IPS DF 6.9 (cell line): ENCODE measurements at regions not wholly inside any gene's neighbourhood (a gene's known extent, or its start where the extent isn't known, plus 50 kb on each side); places are given as distances from the start of the nearest gene placed in this dataset.

Source experiments
- DNase-seq: peaks from one replicate; pipeline ENCODE4 v3.0.0-alpha.2; 2013; ENCODE audit warnings: low read depth, low spot score
- H3K27ac ChIP-seq: one replicate; pipeline ENCODE4 v1.5.1; 2013; ENCODE audit warnings: low read length, control low read depth
- H3K27me3 ChIP-seq: 2 replicates; pipeline ENCODE4 v1.6.1; 2013; ENCODE audit warnings: mild to moderate bottlenecking, low read length; ENCODE audit not compliant: control insufficient read depth, insufficient read depth
- H3K36me3 ChIP-seq: 2 replicates; pipeline ENCODE4 v1.6.1; 2013; ENCODE audit warnings: low read length; ENCODE audit not compliant: control insufficient read depth, insufficient read depth
- H3K4me1 ChIP-seq: 2 replicates; pipeline ENCODE4 v1.6.1; 2013; ENCODE audit warnings: low read length; ENCODE audit not compliant: control insufficient read depth, insufficient read depth
- H3K4me3 ChIP-seq: 2 replicates; pipeline ENCODE4 v1.5.1; 2013; ENCODE audit warnings: mild to moderate bottlenecking, low read length
- H3K9me3 ChIP-seq: 2 replicates; pipeline ENCODE4 v1.6.1; 2013; ENCODE audit warnings: low read length, inconsistent platforms; ENCODE audit not compliant: control insufficient read depth, insufficient read depth
- WGBS: extraction: QIAGEN DNeasy Blood & Tissue Kit; methylation state at CpG from one replicate; pipeline ENCODE4 v1.1.7; 2013; ENCODE audit warnings: mixed read lengths, missing lambda C conversion rate; ENCODE audit not compliant: insufficient read length, insufficient coverage; 5-methylcytosine and 5-hydroxymethylcytosine counted together

GRCh38 chr3:18153571-18154173, 271.5 kb downstream of the SATB1 start:
- DNase-seq, result no peak
- H3K36me3 ChIP-seq, result no peaks in the 10 kb centered on the region
- H3K4me1 ChIP-seq, result no peaks in the 10 kb centered on the region
- no peaks in the 10 kb centered on the region for H3K9me3 ChIP-seq
- H3K27ac ChIP-seq, result no peak overlapping the region
- no peaks in the 10 kb centered on the region for H3K27me3 ChIP-seq
- no peak overlapping the region for H3K4me3 ChIP-seq
- WGBS, result no CpG with 5 or more reads among the region's 3 CpGs

DNA sequence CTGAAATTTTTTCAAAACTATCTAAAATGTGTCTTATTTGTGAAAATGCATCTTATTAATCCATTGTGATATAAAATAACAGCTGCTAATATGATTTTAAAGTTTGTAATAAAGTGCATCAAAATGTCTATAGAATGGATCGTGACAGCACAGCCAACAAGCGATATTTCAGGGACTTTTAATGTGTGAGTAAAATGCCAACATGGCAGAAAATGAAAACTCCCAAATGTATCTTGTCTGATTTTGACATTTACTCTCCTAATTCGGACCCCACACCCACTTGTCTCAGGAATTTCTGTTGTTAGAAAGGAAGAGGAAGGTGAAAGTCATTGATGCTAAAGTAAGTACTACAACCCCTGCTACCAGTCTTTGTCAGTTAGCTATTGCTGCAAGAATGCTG, 273.9 kb downstream of the SATB1 start:
- Histone ChIP-seq H3K27ac (no peak overlapping the region), H3K9me3 (no peaks in the 10 kb centered on the region), H3K4me1 (no peaks in the 10 kb centered on the region), H3K27me3 (no peaks in the 10 kb centered on the region), H3K4me3 (no peak overlapping the region), H3K36me3 (no peaks in the 10 kb centered on the region)
- no CpG with 5 or more reads among the region's 3 CpGs for WGBS
- no peak for DNase-seq

DNA sequence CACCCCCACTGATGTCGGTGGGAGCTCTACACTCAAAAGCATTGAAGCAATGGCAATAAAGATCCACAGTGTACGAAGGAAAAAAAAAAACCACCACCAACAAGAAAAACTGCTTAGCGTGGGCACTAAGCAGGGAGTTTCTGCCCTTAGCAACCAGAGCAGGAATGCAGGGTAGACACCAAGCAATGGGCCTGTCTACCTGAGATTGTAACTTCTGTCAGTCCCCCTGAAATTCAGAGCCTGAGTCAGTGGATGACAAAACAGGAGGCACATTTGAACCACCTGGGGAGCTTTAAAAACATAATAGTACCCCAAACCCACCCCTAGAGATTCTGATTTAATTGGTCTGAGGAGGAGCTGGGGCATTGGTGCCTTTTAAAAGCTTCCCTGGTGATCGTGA, 275.2 kb downstream of the SATB1 start:
- Histone ChIP-seq H3K27ac (no peak overlapping the region), H3K36me3 (no peaks in the 10 kb centered on the region), H3K4me1 (no peaks in the 10 kb centered on the region), H3K9me3 (no peaks in the 10 kb centered on the region), H3K27me3 (no peaks in the 10 kb centered on the region), H3K4me3 (no peak overlapping the region)
- WGBS, result no CpG with 5 or more reads among the region's 4 CpGs
- DNase-seq, result no peak

- no CpG with 5 or more reads among the region's 2 CpGs for WGBS
- DNase-seq, result no peak
- Histone ChIP-seq H3K9me3 (no peaks in the 10 kb centered on the region), H3K27me3 (no peaks in the 10 kb centered on the region), H3K27ac (no peak overlapping the region), H3K4me1 (no peaks in the 10 kb centered on the region), H3K4me3 (no peak overlapping the region), H3K36me3 (no peaks in the 10 kb centered on the region)
These were observed 275.8 kb downstream of the SATB1 start for GRCh38 chr3:18149386-18149785.

- DNase-seq, result no peak
- H3K4me3 ChIP-seq, result no peak overlapping the region
- no peaks in the 10 kb centered on the region for H3K9me3 ChIP-seq
- no peak overlapping the region for H3K27ac ChIP-seq
- no peaks in the 10 kb centered on the region for H3K27me3 ChIP-seq
- no peaks in the 10 kb centered on the region for H3K36me3 ChIP-seq
- H3K4me1 ChIP-seq, result no peaks in the 10 kb centered on the region
These were observed 280.6 kb downstream of the SATB1 start for GRCh38 chr3:18144571-18144970.

DNA sequence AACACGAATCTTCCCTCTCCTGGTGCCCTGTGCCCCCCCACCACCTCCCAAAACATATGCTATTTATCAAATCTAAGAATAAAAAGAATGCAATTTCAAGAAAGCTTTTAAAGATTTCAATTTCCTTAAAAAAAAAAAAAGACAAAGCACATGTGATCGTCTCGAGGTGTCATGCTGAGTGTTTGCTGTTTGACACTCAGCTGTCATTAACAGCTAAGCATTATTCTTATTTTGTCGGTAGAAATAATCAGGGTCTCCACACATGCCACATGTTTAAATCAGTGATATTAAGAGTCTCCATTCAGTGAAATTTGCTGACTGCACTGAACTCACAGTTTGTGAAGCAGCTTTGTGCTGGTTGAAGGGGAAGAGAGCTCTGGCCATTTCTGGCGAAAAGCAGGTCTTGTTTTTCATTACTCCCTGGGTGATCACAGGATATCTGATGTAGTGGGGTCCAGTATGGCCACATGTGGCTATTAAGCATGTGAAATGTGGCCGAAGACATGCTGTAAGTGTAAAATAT, 281.8 kb downstream of the SATB1 start:
- no peak for DNase-seq
- H3K27me3 ChIP-seq, result no peaks in the 10 kb centered on the region
- no peaks in the 10 kb centered on the region for H3K36me3 ChIP-seq
- no peak overlapping the region for H3K27ac ChIP-seq
- H3K4me3 ChIP-seq, result no peak overlapping the region
- no CpG with 5 or more reads among the region's 6 CpGs for WGBS
- H3K4me1 ChIP-seq, result no peaks in the 10 kb centered on the region
- H3K9me3 ChIP-seq, result no peaks in the 10 kb centered on the region

DNA sequence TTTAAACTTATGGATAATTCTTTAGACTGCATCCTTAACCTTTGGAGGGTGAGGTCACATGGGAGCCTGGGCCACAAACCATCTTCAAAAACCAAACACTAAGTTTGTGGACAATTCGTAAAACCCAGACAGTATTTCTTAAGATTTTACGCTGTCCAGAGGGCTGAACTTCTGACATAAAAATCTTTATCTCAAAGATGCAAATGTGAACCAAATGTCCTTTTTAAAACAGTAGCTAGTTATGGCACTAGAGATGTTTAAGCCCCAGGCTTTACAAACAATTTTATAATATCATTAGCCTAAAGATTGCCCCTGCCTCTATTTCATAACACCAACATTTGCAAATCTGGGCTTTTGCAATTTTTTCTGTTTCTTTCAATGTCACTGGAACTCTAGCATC, 287.2 kb downstream of the SATB1 start:
- H3K27me3 ChIP-seq, result no peaks in the 10 kb centered on the region
- no peaks in the 10 kb centered on the region for H3K9me3 ChIP-seq
- no peaks in the 10 kb centered on the region for H3K36me3 ChIP-seq
- no CpG with 5 or more reads among the region's 2 CpGs for WGBS
- H3K4me3 ChIP-seq, result no peak overlapping the region
- H3K27ac ChIP-seq, result no peak overlapping the region
- DNase-seq, result no peak
- H3K4me1 ChIP-seq, result no peaks in the 10 kb centered on the region

DNA sequence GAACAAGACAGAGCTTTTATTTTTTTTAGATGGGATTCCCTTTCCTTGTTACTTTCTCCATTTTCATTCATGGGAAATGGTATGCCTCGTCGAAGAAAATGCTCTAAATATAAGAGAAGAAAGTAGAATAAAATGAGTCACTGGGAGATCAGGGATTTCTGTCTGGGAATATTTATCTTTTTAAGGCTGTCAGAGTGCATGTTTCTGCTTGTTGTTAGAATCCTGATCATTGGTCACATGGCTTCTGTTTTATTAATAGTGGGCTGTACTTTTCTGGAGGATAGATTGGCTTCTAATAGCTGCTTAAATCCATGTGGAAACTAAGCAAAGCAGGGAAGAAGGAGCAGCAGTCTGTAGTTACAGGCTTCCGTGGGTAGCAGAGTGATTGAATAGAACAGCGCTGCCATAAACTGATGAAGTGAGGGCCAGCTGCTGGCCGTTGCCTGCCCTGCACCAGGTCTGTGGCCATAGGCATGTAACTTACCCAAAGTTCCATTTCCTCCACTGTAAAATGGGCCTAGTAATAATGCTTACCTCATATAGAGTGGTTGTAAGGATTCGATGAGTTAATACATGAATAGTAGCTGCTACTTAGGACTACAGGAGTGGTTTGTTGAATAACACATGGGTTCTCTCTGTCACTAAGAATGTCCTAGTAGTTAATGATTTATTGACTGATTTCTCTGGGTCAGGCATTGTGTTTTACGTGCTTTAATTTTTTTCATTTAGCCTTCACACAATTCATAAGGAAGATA, 289.9 kb downstream of the SATB1 start:
- Histone ChIP-seq H3K4me3 (no peak overlapping the region), H3K36me3 (no peaks in the 10 kb centered on the region), H3K9me3 (no peaks in the 10 kb centered on the region), H3K27me3 (no peaks in the 10 kb centered on the region), H3K27ac (no peak overlapping the region), H3K4me1 (no peaks in the 10 kb centered on the region)
- DNase-seq, result no peak
- no CpG with 5 or more reads among the region's 7 CpGs for WGBS

DNA sequence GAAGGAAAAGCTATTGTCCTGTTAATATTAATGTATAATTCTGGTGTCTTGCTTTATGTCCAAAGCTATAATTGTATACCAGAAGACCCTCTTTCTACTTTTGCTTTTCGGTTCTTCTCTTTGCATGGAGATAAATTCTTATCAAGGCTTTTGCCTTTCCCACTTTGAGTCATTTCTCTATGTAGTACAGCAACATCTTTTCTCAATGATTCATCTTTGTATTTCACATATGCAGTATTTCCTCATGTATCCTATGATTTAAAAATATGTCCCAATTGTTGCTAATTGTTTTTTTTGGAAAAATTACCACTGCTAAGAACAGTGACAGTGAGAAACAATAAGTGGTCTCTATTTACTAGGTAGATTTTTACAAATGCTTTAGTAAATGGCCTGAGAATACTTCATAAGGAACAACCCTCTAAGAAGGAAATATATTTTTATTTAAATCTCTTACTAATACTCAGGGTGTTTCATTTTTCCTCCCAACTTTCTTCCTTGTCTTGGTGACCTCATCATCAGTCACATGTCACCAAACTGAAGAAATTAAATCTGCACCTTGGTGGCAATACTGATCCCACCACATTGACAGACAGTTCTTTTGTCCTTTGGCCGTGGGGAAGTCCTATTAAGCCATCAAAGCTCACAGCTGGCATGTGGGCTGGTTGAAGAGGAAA, 290.6 kb downstream of the SATB1 start:
- Histone ChIP-seq H3K9me3 (no peaks in the 10 kb centered on the region), H3K4me3 (no peak overlapping the region), H3K36me3 (no peaks in the 10 kb centered on the region), H3K27me3 (no peaks in the 10 kb centered on the region), H3K27ac (no peak overlapping the region), H3K4me1 (no peaks in the 10 kb centered on the region)
- WGBS, result no CpG with 5 or more reads among the region's 2 CpGs
- no peak for DNase-seq

DNA sequence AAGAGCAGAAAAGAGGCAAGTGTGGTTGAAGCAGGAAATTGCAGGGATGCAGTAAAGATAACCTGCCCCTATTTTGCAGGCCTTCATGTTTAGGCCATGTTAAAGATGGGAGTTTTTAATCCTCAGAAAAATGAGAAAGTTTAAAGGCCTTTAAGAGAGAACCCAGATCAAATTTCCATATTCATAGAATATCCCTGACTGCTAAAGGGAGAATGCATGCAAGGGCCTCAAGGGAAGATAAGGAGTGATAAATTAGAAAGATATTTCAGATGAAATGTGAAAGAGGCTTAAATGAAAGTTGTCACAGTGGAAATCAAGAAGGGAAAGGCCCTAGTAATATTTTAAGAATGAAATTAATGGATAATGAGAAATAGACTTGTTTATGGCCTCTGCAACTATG, 292.1 kb downstream of the SATB1 start:
- Histone ChIP-seq H3K9me3 (no peaks in the 10 kb centered on the region), H3K36me3 (no peaks in the 10 kb centered on the region), H3K4me3 (no peak overlapping the region), H3K27me3 (no peaks in the 10 kb centered on the region), H3K27ac (no peak overlapping the region), H3K4me1 (no peaks in the 10 kb centered on the region)
- DNase-seq, result no peak
